Renal cortex interstitium (tissue), 11 donors: ENCODE measurements at regions not wholly inside any gene's neighbourhood (a gene's known extent, or its start where the extent isn't known, plus 50 kb on each side); places are given as distances from the start of the nearest gene placed in this dataset.

Source experiments
- DNase-seq, 11 donors: peaks; one replicate each; pipeline ENCODE4 v3.0.0-alpha.2; 2013; ENCODE audit warnings: low read depth in 9 of 11, low spot score in 4 of 11; ENCODE audit errors: extremely low read depth in 1 of 11

- no peak for DNase-seq
Observed at GRCh38 chr13:100942742-100943141, 268.1 kb upstream of the TMTC4 start.

GRCh38 chr13:100941377-100942368 is 267.1 kb upstream of the TMTC4 start:
- peak in 1 of 11 donors; percentile 4 for DNase-seq

GRCh38 chr13:100940658-100941057 is 266.1 kb upstream of the TMTC4 start:
- DNase-seq, result no peak

- no peak for DNase-seq
Observed at GRCh38 chr13:100933841-100934240, 259.2 kb upstream of the TMTC4 start.

- no peak for DNase-seq
Observed at GRCh38 chr13:100922599-100922998, 248.0 kb upstream of the TMTC4 start.

GRCh38 chr13:100921139-100921538 is 246.5 kb upstream of the TMTC4 start:
- DNase-seq, result no peak

GRCh38 chr13:100917011-100917410 is 242.4 kb upstream of the TMTC4 start:
- no peak for DNase-seq

- DNase-seq, result no peak
Observed at GRCh38 chr13:100913143-100913542, 238.5 kb upstream of the TMTC4 start.

- no peak for DNase-seq
Observed at GRCh38 chr13:100904293-100904976, 229.8 kb upstream of the TMTC4 start.

- DNase-seq, result no peak
Observed at GRCh38 chr13:100899720-100900316, 225.2 kb upstream of the TMTC4 start.

- no peak for DNase-seq
Observed at GRCh38 chr13:100898431-100898830, 223.8 kb upstream of the TMTC4 start.

- DNase-seq, result no peak
Observed at GRCh38 chr13:100895651-100896050, 221.1 kb upstream of the TMTC4 start.

- DNase-seq, result no peak
Observed at GRCh38 chr13:100892981-100893380, 218.4 kb upstream of the TMTC4 start.

- DNase-seq, result peak in 2 of 11 donors; percentile 1 to 7
Observed at GRCh38 chr13:100890645-100891044, 216.1 kb upstream of the TMTC4 start.

- DNase-seq, result no peak
Observed at GRCh38 chr13:100887729-100888151, 213.1 kb upstream of the TMTC4 start.

- no peak for DNase-seq
Observed at GRCh38 chr13:100883453-100883852, 208.9 kb upstream of the TMTC4 start.

- DNase-seq, result no peak
Observed at GRCh38 chr13:100881291-100881864, 206.8 kb upstream of the TMTC4 start.

GRCh38 chr13:100880166-100880565 is 205.6 kb upstream of the TMTC4 start:
- DNase-seq, result no peak

- DNase-seq, result no peak
Observed at GRCh38 chr13:100879255-100879654, 204.7 kb upstream of the TMTC4 start.

- no peak for DNase-seq
Observed at GRCh38 chr13:100876044-100876403, 201.4 kb upstream of the TMTC4 start.
